Activated CD4-positive, alpha-beta T cell treated with anti-CD3 and anti-CD28 coated beads, Interleukin-2, Interleukin-4, amounts not matched to agents 100 ng/mL and 50 ng/mL, durations not matched to agents 16 hours and 8 hours (primary cell): ENCODE measurements at regions not wholly inside any gene's neighbourhood (a gene's known extent, or its start where the extent isn't known, plus 50 kb on each side); places are given as distances from the start of the nearest gene placed in this dataset.
"Not testable (repeated sequence)": the region's sequence is repeated elsewhere in the genome, so short reads cannot be mapped to it uniquely, and the experiment has no call there.

Experiments used
- DNase-seq: peaks from one replicate; pipeline ENCODE4 v3.0.0-alpha.2; 2020; ENCODE audit warnings: low spot score

- DNase-seq = no peak
Measured at GRCh38 chr16:22719945-22720344, 94.0 kb upstream of the HS3ST2 start.

DNA sequence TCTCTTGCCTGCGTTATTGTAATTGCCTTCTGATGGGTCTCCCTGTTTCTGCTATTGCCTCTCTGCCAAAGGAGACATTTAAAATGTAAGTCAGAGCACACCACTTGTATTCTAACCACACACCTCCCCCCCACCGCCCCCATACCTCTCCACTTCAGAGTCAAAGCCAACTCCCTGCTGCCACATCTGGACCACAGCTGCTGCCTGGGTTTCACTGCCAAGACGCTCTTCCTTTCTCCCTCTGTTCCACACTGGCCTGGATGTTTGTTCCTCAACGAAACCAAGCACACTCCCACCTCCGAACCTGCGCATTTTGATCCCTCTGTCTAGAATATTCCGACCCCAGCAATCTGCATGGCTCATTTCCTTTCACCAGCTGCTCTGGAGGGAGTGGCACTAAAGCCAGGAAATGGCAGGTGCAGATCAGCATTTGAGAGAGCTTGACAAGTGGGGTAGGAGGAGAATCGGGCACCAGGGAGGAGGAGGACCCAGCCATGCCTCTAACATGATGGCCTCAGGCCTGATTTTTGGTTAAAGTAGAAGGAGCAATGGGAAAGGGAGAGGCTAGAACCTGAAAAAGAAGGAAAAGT, 92.4 kb upstream of the HS3ST2 start:
- DNase-seq = no peak

- DNase-seq = not testable (repeated sequence)
Measured at GRCh38 chr16:22722551-22723541, 91.1 kb upstream of the HS3ST2 start.

- no peak for DNase-seq
Measured at GRCh38 chr16:22726868-22727267, 87.1 kb upstream of the HS3ST2 start.

- DNase-seq = no peak
Measured at GRCh38 chr16:22727285-22728166, 86.4 kb upstream of the HS3ST2 start.

- DNase-seq = no peak
Measured at GRCh38 chr16:22728167-22728836, 85.7 kb upstream of the HS3ST2 start.

DNA sequence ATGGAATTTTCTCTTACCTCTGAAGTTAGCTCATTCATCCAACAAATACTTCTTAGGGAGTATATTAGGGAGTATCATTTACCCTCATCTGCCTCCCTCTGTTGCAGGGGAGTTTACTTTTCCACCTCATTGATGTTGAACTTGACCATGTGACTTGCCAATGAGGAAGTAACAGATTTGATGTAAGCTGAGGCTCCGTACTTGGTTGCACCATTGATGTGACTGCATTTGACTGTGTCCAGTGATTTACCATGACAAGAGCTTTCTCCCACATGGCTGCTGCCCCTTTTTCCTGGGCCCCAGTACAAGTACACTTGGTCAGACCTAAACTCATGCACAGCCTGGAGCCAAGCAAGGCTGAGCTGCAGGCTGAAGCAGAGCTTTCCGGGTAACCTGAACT, 81.6 kb upstream of the HS3ST2 start:
- DNase-seq = no peak

GRCh38 chr16:22732959-22733358, 81.0 kb upstream of the HS3ST2 start:
- DNase-seq = no peak

DNA sequence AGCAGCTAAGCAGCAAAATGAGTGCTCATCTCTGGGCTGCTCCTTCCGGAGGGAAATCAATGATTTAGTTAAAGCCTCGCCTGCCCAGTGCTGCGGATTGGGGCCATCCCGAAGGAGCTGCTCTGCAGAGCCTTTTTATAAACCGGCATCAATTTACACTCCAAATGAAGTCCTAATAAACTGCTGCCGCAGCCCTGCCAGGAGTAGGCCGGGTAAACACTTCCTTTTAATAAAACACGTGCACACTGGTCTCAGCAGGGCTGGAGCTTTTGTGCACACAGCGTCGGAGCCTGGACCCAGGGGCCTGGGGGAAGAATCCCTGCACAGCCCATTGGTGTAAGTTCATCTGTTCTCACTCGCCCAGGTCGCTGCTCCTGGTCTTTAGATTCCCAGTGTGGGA, 79.6 kb upstream of the HS3ST2 start:
- DNase-seq = no peak

DNA sequence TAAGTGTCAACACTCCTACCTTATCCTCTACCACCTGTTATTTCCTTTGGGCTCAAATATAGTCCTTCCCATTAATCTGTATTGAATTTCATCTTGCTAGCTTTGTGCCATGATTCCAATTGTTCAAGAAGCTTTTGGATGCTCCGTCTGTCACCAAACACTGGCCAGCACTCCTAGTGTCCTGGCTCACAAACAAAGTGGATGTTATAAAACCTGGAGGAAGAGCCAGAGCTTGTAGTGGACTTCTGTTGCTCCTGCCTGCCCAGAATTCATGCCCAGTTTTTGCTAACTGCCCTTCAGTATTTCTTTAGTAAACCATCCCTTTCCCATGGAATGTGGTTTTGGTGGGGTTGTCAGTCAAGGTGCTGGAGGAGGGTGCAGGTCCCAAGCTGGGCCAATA, 77.2 kb upstream of the HS3ST2 start:
- no peak for DNase-seq

- DNase-seq = no peak
Measured at GRCh38 chr16:22739077-22739476, 74.9 kb upstream of the HS3ST2 start.

GRCh38 chr16:22743401-22743800, 70.6 kb upstream of the HS3ST2 start:
- DNase-seq = no peak

DNA sequence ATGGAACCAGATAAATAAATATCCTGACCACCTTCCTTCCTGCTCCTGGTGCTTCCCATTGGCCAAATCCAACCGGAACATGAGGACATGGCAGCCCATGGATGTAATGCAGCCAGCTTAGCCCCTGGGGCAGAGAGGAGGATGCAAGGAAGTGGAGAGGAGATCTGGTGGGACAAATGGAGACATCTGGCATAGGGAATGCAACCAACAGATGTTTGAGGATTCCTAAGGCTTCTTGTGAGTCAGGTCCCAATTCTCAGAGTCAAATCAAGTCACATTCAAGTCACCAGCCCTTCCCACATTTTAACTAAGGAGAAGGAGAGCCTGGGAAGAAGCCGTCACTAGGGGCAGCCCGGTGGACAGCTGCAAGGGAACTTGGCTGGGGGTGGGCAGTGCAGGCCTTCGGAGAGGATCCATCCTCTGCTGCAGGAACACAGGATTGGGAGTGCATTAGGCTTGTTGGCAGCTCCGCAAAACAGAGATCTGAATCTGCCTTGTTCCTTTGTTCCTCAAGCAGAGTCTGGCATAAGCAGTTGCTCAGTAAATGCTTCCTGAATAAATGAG, 62.8 kb upstream of the HS3ST2 start:
- no peak for DNase-seq

DNA sequence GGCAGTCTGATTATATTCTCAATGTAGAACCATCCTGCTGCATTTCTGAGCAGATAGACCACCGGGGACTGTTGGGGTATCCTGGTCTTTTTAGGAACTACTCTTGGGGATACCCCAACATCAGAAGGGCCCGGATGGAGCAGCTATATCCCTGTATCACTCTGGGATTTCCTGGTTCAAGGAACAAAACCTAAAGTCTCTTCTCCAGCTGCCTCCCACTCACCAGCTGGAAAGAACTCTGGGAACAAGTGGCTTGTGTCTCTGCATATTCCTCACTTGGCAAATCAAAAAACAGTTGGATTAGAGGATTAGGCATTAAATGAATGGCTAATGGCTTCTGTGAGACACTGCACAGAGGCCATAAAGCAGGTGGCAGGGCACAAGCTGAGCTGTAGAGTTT, 62.3 kb upstream of the HS3ST2 start:
- DNase-seq = no peak

DNA sequence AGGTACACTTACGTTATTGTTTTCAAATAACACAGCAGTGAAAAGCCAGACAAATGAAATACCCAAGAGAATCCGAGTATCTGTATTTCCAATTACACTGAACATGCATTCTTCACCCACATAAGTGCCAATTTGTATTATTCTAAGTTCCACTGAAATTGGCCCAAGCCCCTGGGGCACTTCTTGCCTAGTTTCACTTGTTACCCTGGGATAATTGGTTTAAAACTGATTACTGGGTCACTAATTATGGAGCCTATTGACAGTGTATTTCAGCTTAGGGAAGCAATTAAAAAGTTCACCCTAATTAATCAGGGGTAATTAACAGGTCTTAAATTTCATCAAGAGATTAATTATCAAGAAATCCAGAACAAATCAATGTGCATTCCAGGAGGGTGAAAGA, 60.5 kb upstream of the HS3ST2 start:
- no peak for DNase-seq

DNA sequence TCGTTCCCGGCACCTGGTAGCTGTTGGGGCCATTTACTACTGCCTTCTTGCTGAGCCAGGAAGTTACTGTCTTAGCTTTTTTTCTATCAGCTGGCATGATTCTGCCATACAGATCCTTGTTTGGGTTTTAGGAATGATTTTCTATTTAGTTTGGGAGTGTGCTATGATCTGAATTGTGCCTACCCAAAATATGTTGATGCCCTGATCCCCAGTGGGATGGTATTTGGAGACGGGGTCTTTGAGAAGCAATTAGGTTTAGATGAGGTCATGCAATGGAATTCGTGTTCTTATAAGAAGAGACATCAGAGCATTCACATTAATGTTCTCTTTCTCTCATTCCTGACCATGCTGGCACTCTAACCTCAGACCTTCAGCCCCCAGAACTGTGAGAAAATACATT, 59.4 kb upstream of the HS3ST2 start:
- no peak for DNase-seq

GRCh38 chr16:22757202-22757601, 56.8 kb upstream of the HS3ST2 start:
- DNase-seq = no peak

DNA sequence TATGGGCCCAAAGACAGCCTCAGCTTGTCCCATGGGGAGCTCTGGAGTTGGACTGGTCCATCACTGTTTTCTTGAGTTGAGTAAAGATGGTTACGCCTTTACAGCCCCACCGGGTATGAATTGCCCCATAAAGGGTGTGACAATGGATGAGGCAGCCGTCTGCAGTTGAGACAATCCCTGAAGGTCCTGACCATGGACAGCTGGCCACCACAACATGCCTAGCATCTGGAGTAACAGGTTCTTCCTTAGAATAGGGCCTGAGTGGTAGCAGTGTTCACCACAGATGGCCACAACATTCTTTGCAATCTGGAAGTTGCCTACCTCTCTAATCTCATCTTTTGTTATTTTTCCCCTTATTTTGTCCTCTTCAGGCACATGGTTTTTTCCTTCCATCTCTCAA, 51.5 kb upstream of the HS3ST2 start:
- no peak for DNase-seq

DNA sequence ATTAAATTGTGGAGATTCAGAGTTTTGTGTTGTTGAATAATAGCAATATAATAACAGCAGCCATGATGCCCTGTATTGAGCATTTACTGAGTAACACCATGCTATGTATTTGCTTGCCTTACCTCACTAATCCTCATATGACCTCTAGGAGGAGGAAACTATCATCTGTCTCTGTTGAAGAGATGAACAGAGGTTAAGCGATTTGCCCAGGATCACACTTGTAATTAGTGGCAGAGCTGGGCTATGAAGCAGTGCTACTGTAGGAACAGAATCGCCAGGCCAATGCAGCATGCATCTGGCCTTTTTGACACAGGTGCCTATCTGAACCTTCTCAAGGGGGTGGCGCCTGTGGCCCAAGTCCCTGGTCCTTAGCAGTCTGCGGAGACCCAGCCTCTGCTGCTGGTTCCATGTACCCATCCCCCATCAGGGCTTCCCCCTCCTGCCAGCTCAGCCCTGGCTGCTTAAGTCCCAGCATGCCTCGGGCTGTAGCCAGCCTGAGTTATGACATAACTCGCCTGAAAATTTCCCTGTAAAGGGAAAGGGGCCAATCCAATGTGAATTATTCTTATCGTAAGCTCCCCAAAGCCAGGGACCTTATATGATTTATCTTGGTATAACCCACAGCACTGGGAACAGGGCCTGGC, 50.4 kb upstream of the HS3ST2 start:
- DNase-seq = no peak
